Putamen (tissue), 1 donor: ENCODE measurements at regions not wholly inside any gene's neighbourhood (a gene's known extent, or its start where the extent isn't known, plus 50 kb on each side); places are given as distances from the start of the nearest gene placed in this dataset.

Source experiments
- DNase-seq: peaks from one replicate; pipeline ENCODE4 v3.0.0-alpha.2; 2016; ENCODE audit warnings: low spot score

GRCh38 chr18:76255070-76255683, 239.9 kb downstream of the ZNF516 start:
- no peak for DNase-seq

- no peak for DNase-seq
Measured at GRCh38 chr18:76252880-76253279, 242.2 kb downstream of the ZNF516 start.

GRCh38 chr18:76252139-76252538, 242.9 kb downstream of the ZNF516 start:
- no peak for DNase-seq

- DNase-seq = no peak
Measured at GRCh38 chr18:76251691-76252090, 243.4 kb downstream of the ZNF516 start.

GRCh38 chr18:76246590-76246989, 248.5 kb downstream of the ZNF516 start:
- no peak for DNase-seq

GRCh38 chr18:76234676-76235060, 260.4 kb downstream of the ZNF516 start:
- peak; percentile 16 for DNase-seq

- no peak for DNase-seq
Measured at GRCh38 chr18:76233876-76234675, 261.0 kb downstream of the ZNF516 start.

GRCh38 chr18:76233406-76233805, 261.6 kb downstream of the ZNF516 start:
- no peak for DNase-seq

GRCh38 chr18:76232779-76233178, 262.3 kb downstream of the ZNF516 start:
- no peak for DNase-seq

GRCh38 chr18:76232010-76232409, 263.0 kb downstream of the ZNF516 start:
- no peak for DNase-seq

GRCh38 chr18:76231402-76231801, 263.6 kb downstream of the ZNF516 start:
- no peak for DNase-seq

- DNase-seq = no peak
Measured at GRCh38 chr18:76230791-76231190, 264.3 kb downstream of the ZNF516 start.

GRCh38 chr18:76228716-76229115, 266.3 kb downstream of the ZNF516 start:
- DNase-seq = no peak

- no peak for DNase-seq
Measured at GRCh38 chr18:76227759-76228158, 267.3 kb downstream of the ZNF516 start.

GRCh38 chr18:76223403-76223802, 271.6 kb downstream of the ZNF516 start:
- no peak for DNase-seq

- no peak for DNase-seq
Measured at GRCh38 chr18:76219023-76219422, 276.0 kb downstream of the ZNF516 start.

GRCh38 chr18:76216096-76216495, 278.9 kb downstream of the ZNF516 start:
- DNase-seq = no peak

- no peak for DNase-seq
Measured at GRCh38 chr18:76213991-76214390, 281.1 kb downstream of the ZNF516 start.

- no peak for DNase-seq
Measured at GRCh38 chr18:76212960-76213359, 282.1 kb downstream of the ZNF516 start.

- no peak for DNase-seq
Measured at GRCh38 chr18:76209597-76209996, 285.4 kb downstream of the ZNF516 start.

GRCh38 chr18:76208678-76209306, 286.2 kb downstream of the ZNF516 start:
- no peak for DNase-seq

- DNase-seq = no peak
Measured at GRCh38 chr18:76205906-76206305, 289.1 kb downstream of the ZNF516 start.

GRCh38 chr18:76203552-76203951, 291.5 kb downstream of the ZNF516 start:
- no peak for DNase-seq
